Ishikawa (cell line): ENCODE measurements at regions not wholly inside any gene's neighbourhood (a gene's known extent, or its start where the extent isn't known, plus 50 kb on each side); places are given as distances from the start of the nearest gene placed in this dataset.

Source experiments
- CEBPB ChIP-seq: IDR thresholded peaks from 2 replicates; pipeline ENCODE4 v1.6.1; 2012
- CREB1 ChIP-seq: IDR thresholded peaks from 2 replicates; pipeline ENCODE4 v1.6.1; 2012; ENCODE audit warnings: low read depth
- EGR1 ChIP-seq: IDR thresholded peaks from 2 replicates; pipeline ENCODE4 v1.6.1; 2012
- EP300 ChIP-seq: IDR thresholded peaks from 2 replicates; pipeline ENCODE4 v1.6.1; 2012; ENCODE audit warnings: borderline replicate concordance
- FOXM1 ChIP-seq: IDR thresholded peaks from 2 replicates; pipeline ENCODE4 v1.6.1; 2012; ENCODE audit warnings: low read depth, borderline replicate concordance
- MAX ChIP-seq: IDR thresholded peaks from 2 replicates; pipeline ENCODE4 v1.6.1; 2012
- NFIC ChIP-seq: IDR thresholded peaks from 2 replicates; pipeline ENCODE4 v1.6.1; 2012
- RAD21 ChIP-seq: IDR thresholded peaks from 2 replicates; pipeline ENCODE4 v1.6.1; 2012; ENCODE audit warnings: low read depth
- REST ChIP-seq: IDR thresholded peaks from 2 replicates; pipeline ENCODE4 v1.6.1; 2012; ENCODE audit warnings: low read depth, mild to moderate bottlenecking
- TAF1 ChIP-seq: IDR thresholded peaks from 2 replicates; pipeline ENCODE4 v1.6.1; 2012; ENCODE audit warnings: low read depth, mild to moderate bottlenecking
- TCF12 ChIP-seq: IDR thresholded peaks from 2 replicates; pipeline ENCODE4 v1.6.1; 2012; ENCODE audit warnings: low read depth
- TEAD4 ChIP-seq: IDR thresholded peaks from 2 replicates; pipeline ENCODE4 v1.6.1; 2012
- USF1 ChIP-seq: IDR thresholded peaks from 2 replicates; pipeline ENCODE4 v1.6.1; 2012
- YY1 ChIP-seq: IDR thresholded peaks from 2 replicates; pipeline ENCODE4 v1.6.1; 2012; ENCODE audit warnings: low read depth
- ZBTB7A ChIP-seq: IDR thresholded peaks from 2 replicates; pipeline ENCODE4 v1.6.1; 2012; ENCODE audit warnings: low read depth

- TF ChIP-seq MAX (no peak), YY1 (no peak)
These were observed 121.1 kb upstream of the ST6GALNAC5 start for GRCh38 chr1:76746206-76746605.

- TF ChIP-seq YY1 = no peak
- TF ChIP-seq CEBPB = no peak
- TF ChIP-seq RAD21 = no peak
- no peak for TF ChIP-seq MAX
These were observed 112.5 kb upstream of the ST6GALNAC5 start for GRCh38 chr1:76754730-76755129.

- no peak for TF ChIP-seq FOXM1
- no peak for TF ChIP-seq RAD21
- TF ChIP-seq YY1 = no peak
- TF ChIP-seq EP300 = no peak
- TF ChIP-seq MAX = no peak
- TF ChIP-seq REST = no peak
- no peak for TF ChIP-seq USF1
- TF ChIP-seq CREB1 = no peak
- no peak for TF ChIP-seq NFIC
- no peak for TF ChIP-seq CEBPB
These were observed 108.0 kb upstream of the ST6GALNAC5 start for GRCh38 chr1:76759171-76759860.

- peak; percentile 33; the same call in 1 of the 2 replicates for TF ChIP-seq NFIC
- TF ChIP-seq FOXM1 = no peak
These were observed 107.3 kb upstream of the ST6GALNAC5 start for GRCh38 chr1:76759950-76760349.

GRCh38 chr1:76763738-76764137 is 103.5 kb upstream of the ST6GALNAC5 start:
- TF ChIP-seq RAD21 (no peak), TAF1 (no peak), YY1 (no peak), TEAD4 (no peak), TCF12 (no peak)

GRCh38 chr1:76764638-76765454 is 102.4 kb upstream of the ST6GALNAC5 start:
- TF ChIP-seq YY1 = no peak
- TF ChIP-seq EGR1 = no peak

GRCh38 chr1:76766381-76766780 is 100.9 kb upstream of the ST6GALNAC5 start:
- TF ChIP-seq ZBTB7A (no peak), RAD21 (no peak), TEAD4 (no peak), TAF1 (no peak)

- no peak for TF ChIP-seq YY1
- no peak for TF ChIP-seq REST
- TF ChIP-seq ZBTB7A = no peak
- no peak for TF ChIP-seq CEBPB
- TF ChIP-seq EGR1 = no peak
- TF ChIP-seq USF1 = no peak
- TF ChIP-seq RAD21 = no peak
- TF ChIP-seq NFIC = no peak
- TF ChIP-seq EP300 = no peak
- TF ChIP-seq TCF12 = no peak
- TF ChIP-seq TAF1 = no peak
- no peak for TF ChIP-seq CREB1
- no peak for TF ChIP-seq FOXM1
- TF ChIP-seq TEAD4 = no peak
- TF ChIP-seq MAX = no peak
These were observed 97.4 kb upstream of the ST6GALNAC5 start for GRCh38 chr1:76769911-76770310.
